Amniotic epithelial cell (primary cell): ENCODE measurements at regions not wholly inside any gene's neighbourhood (a gene's known extent, or its start where the extent isn't known, plus 50 kb on each side); places are given as distances from the start of the nearest gene placed in this dataset.
"Not testable (repeated sequence)": the region's sequence is repeated elsewhere in the genome, so short reads cannot be mapped to it uniquely, and the experiment has no call there.

Source experiments
- DNase-seq: peaks from one replicate; pipeline ENCODE4 v3.0.0-alpha.2; 2010; ENCODE audit warnings: low read depth

GRCh38 chr2:877747-878146 is 72.9 kb upstream of the SNTG2 start:
- DNase-seq = no peak

GRCh38 chr2:875687-876615 is 74.7 kb upstream of the SNTG2 start:
- no peak for DNase-seq

- no peak for DNase-seq
Measured at GRCh38 chr2:873651-874580, 76.7 kb upstream of the SNTG2 start.

GRCh38 chr2:873027-873426 is 77.6 kb upstream of the SNTG2 start:
- no peak for DNase-seq

GRCh38 chr2:871926-872680 is 78.5 kb upstream of the SNTG2 start:
- DNase-seq = no peak

- no peak for DNase-seq
Measured at GRCh38 chr2:871175-871727, 79.4 kb upstream of the SNTG2 start.

- DNase-seq = no peak
Measured at GRCh38 chr2:870426-870825, 80.2 kb upstream of the SNTG2 start.

- DNase-seq = no peak
Measured at GRCh38 chr2:869894-870293, 80.8 kb upstream of the SNTG2 start.

- no peak for DNase-seq
Measured at GRCh38 chr2:869357-869871, 81.2 kb upstream of the SNTG2 start.

- not testable (repeated sequence) for DNase-seq
Measured at GRCh38 chr2:868857-869256, 81.8 kb upstream of the SNTG2 start.

- no peak for DNase-seq
Measured at GRCh38 chr2:867296-867695, 83.4 kb upstream of the SNTG2 start.

GRCh38 chr2:866887-867286 is 83.8 kb upstream of the SNTG2 start:
- no peak for DNase-seq

GRCh38 chr2:866009-866680 is 84.5 kb upstream of the SNTG2 start:
- DNase-seq = no peak

GRCh38 chr2:864501-865106 is 86.0 kb upstream of the SNTG2 start:
- DNase-seq = no peak

- DNase-seq = no peak
Measured at GRCh38 chr2:863732-864450, 86.8 kb upstream of the SNTG2 start.

- DNase-seq = no peak
Measured at GRCh38 chr2:862731-863466, 87.8 kb upstream of the SNTG2 start.

GRCh38 chr2:862355-862687 is 88.3 kb upstream of the SNTG2 start:
- DNase-seq = no peak

- no peak for DNase-seq
Measured at GRCh38 chr2:861655-862354, 88.8 kb upstream of the SNTG2 start.
